GM19328 (cell line): ENCODE measurements at regions not wholly inside any gene's neighbourhood (a gene's known extent, or its start where the extent isn't known, plus 50 kb on each side); places are given as distances from the start of the nearest gene placed in this dataset.
"Not testable (repeated sequence)": the region's sequence is repeated elsewhere in the genome, so short reads cannot be mapped to it uniquely, and the experiment has no call there.

Source experiments
- ATAC-seq: cut with Tn5 transposase; IDR thresholded peaks from one replicate; pipeline ENCODE4 v1.9.1; 2021; ENCODE audit warnings: mild to moderate bottlenecking, moderate library complexity; ENCODE audit not compliant: unreplicated experiment

DNA sequence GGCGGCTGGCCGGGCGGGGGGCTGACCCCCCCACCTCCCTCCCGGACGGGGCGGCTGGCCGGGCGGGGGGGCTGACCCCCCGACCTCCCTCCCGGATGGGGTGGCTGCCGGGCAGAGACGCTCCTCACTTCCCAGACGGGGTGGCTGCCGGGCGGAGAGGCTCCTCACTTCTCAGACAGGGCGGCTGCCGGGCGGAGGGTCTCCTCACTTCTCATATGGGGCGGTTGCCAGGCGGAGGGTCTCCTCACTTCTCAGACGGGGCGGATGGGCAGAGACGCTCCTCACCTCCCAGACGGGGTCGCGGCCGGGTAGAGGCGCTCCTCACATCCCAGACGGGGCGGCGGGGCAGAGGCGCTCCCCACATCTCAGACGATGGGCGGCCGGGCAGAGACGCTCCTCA is 1025.2 kb upstream of the SEMA6A start:
- ATAC-seq = not testable (repeated sequence)

DNA sequence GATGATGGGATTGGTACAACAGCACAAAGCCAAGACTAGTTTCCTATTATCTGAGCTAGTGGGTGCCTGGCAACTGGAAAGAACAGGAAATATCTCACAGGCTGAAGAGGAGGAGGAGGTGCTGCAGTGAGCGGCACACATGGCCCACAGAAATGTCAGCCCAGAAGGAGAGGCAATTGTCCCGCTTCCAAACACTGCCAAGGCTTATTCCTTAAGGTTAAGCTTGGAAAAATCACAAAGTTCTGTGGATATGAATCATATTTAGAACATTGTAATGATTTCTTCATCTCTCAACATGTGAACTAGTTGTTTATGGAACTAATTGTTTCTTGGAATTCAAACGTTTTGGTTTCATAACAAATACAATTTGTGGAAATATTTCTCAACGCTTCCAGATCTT is 1019.5 kb upstream of the SEMA6A start:
- ATAC-seq = no peak

DNA sequence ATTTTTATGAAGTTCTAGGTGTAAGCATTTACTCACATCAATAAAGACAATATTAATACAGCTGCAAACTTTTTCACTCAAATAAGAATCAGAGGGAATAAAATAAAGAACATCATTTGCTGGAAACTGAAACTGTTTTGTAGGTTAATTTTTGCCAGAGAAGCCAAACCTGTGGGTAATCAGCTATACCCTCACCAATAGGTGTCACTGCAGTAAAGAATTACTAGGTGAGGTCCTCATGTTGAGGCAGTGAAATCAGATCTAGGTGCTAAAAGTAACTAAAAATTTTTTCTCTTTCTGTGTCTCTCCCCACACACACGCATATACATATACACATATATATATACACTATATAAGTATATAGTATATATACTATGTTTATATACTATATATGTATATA is 1016.3 kb upstream of the SEMA6A start:
- ATAC-seq = no peak

DNA sequence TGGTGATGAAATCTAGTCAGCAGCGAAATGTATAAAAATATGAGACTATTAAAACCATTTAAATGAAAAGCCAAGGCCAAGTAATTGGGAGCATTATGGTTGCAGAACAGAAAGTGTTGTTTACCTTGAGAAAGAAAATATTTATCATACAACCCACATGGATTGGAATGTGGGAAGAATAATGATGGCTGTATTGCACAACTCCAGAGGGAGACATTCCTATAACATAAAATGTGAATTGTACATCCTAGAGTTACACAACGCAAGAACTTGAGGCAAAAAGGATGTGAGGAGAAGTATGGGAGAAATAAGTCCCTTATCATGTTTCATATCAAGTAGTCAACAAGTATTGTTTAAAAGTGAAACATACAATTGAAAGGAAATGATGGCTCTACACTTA is 1014.0 kb upstream of the SEMA6A start:
- ATAC-seq = no peak

DNA sequence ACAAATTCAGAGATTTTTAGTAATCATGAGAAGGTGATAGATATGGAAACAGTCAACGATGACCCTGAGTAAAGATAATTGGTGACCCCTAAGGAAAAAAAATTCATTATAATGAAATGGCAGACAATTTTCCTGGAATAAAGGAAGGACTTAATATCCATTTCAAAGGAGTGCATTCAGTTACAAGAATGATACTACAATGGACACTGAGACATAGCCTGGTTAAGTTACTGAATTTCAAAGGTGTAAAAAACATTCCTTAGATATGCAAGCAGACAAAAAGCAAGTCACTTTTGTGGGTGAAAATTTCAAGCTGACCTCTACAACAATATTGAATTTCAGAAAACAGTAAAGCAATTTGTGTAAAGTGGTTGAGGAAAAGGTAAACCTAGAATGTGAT is 1012.5 kb upstream of the SEMA6A start:
- no peak for ATAC-seq

DNA sequence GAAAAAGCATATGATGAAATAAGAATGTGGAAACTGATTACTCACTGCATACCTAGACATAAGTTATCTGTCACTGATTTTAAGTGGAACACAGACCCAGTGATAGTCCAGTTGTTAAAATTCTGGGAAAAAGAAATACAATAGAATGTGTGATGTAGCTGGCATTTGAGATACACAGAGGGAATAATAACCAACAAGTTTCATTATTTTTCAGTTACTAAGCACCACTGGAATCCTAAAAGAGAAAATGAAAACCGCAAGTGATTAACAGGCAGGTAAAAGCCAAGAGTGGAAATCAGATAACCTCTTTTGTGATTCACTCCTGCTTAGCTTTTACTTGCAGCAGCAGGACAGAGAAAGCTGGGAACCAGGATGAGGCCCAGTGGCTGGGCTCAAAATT is 994.0 kb upstream of the SEMA6A start:
- no peak for ATAC-seq

DNA sequence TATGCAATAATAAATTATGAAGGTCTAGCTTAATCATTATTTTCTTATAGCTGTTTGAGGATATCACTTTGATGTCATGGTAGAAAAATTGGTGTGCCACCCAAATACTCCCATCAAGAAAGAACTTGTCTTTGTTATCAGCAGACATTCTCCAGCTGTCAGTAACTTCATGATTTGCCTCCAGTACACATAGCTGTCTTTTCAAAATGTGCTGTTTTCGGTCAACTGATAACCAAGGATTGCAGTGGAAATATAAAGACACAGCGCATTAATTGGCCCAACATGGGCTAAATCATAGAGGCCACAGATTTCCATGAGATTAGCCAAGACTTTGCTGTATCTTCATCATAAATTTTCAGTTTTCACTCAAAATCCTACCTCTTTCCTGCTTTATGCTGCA is 993.5 kb upstream of the SEMA6A start:
- ATAC-seq = no peak

DNA sequence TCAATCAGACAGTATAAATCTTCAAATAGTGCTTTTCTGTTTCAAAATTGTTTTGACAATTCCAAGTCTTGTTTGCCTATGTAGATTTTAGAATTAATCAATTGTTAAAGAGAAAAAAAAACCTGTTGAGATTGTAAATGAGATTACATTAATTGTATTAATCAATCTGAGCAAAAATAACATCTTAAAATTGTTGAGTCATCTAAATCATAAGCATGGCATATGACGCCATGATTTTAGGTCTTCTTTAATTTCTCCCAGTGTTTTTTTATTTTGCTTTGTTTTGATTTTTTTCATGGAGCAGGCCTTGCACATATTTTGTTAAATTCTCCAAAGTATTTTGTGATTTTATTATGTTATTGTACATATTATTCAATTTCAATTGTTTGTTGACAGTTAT is 988.0 kb upstream of the SEMA6A start:
- ATAC-seq = no peak

DNA sequence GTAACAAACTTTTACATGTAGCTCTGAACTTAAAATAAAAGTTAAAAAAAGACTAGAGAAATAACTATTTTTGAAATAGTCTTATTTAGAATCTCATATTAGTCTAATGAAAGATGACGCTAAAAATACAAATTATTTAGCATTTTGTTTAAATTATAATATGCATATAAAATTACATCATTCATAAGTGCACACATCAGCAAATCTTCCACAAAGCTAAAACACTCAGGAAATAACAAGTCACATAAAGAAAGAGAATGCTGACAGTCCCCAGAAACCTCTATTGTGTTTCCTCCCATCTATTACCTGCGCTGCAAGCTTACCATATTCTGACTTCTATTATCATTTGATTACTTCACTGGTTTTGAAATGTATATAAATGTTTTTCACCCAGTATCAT is 986.9 kb upstream of the SEMA6A start:
- no peak for ATAC-seq

DNA sequence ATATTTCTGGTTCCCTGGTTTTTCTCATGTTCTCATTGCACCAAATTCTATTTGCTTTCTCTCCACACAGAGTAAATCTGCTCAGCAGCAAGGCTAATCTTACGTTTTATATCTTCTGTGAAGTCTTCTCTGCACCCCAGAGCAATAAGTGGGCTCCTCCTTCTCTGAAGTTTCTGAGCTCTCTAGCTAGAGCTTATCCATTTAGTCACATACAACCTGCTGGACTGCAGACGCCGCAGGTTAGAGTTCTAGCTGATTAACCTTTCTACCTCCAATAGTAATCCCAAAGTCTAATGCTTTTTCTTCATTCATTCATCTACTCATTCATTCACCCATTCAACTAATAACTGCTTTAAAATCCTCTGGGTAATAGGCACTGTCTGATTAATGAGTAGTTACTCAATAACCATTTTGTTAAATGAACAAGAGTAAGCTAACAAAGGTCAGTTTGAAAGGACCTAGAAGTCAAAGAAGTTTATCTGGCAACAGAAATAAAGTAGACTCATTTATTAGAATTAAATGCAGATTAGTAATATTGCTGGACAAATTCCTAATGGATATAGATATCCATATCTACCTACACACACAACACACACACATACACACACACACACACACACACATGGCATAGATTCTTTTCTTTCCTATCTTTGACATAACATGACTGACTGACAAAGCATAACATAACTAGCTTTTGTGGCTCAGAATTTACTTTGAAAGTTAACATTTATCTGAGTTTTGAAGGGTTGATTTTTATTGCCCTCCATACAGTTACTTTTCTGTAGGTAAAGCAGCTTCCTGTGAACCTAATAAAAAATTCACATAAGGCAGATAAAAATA is 984.6 kb upstream of the SEMA6A start:
- ATAC-seq = no peak

DNA sequence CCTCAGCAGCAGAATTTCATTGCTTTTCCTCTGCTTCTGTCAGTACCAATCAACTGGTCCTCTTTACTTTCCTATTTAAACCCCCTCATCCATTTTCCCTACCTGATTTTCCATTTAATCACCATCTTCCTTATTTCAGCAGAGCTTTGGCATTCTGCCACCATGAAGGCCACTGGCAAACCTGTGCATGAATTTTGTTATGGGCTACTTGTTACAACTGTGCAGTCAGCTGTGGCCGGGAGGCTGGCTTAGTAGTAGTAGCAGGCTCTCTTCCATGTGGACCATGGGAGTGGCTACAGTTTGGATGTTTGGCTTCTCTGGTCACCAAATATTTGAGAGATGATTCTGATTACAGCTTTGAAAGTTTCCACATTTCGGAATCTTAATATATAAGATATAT is 976.6 kb upstream of the SEMA6A start:
- no peak for ATAC-seq

DNA sequence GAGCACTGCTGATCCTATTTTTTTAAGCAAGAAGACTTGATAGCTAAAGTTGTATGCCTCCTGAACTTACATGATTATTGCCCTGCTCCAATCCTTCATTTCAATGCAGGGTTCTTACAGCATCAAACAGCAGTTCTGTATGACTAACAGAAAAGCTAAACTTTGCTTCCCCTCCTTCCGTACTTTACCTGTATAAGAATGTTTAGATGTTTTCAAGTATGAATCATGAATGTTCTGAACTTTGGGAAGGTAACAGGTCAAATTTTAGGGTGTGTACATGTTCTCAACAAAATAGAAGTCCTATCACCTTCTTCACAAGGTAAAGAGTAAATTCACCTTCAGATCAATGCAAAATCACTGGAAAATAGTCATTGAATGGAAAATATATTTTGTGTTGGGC is 972.6 kb upstream of the SEMA6A start:
- ATAC-seq = no peak

DNA sequence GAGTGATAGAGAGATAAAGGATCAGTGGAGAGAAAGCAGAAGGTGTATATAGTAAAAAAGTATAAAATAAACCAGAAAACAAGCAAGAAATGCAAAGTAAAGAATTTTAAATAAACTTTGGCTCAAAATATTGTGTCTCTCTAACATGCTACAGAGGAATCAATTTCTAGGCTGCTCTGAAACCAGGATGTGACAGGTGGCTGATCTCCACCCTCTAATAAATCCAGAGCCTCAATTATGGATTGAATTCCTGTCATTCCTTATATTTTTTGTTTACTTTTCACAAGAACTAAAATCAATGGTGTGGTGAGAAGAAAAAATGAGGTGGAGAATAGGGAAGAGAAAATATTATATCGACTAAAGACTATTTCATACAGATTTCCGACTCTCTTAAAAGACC is 965.1 kb upstream of the SEMA6A start:
- no peak for ATAC-seq

DNA sequence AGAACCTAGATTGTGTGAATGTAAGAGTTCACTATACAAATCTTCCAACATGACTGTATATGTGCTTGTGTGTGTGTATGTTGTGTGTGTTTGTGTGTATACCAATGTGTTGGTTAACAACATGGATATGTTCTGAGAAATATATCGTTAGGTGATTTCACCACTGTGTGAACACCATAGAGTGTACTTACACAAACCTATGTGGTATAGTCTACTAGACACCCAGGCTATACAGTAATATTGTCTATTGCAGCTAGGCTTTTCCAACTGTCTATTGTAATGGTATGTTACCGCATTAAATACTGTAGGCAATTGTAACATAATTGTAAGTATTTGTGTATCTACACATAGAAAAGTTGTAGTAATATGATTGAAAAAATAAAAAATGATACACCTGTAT is 959.2 kb upstream of the SEMA6A start:
- no peak for ATAC-seq

DNA sequence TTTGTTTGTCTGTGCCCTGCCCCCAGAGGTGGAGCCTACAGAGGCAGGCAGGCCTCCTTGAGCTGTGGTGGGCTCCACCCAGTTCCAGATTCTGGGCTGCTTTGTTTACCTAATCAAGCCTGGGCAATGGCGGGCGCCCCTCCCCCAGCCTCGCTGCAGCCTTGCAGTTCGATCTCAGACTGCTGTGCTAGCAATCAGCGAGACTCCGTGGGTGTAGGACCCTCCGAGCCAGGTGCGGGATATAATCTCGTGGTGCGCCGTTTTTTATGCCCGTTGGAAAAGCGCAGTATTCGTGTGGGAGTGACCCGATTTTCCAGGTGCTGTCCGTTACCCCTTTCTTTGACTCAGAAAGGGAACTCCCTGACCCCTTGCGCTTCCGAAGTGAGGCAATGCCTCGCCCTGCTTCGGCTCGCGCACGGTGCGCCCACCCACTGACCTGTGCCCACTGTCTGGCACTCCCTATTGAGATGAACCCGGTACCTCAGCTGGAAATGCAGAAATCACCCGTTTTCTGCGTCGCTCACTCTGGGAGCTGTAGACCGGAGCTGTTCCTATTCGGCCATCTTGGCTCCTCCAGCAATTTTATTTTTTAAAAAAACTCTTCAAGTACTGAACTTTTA is 958.5 kb upstream of the SEMA6A start:
- ATAC-seq = not testable (repeated sequence)

DNA sequence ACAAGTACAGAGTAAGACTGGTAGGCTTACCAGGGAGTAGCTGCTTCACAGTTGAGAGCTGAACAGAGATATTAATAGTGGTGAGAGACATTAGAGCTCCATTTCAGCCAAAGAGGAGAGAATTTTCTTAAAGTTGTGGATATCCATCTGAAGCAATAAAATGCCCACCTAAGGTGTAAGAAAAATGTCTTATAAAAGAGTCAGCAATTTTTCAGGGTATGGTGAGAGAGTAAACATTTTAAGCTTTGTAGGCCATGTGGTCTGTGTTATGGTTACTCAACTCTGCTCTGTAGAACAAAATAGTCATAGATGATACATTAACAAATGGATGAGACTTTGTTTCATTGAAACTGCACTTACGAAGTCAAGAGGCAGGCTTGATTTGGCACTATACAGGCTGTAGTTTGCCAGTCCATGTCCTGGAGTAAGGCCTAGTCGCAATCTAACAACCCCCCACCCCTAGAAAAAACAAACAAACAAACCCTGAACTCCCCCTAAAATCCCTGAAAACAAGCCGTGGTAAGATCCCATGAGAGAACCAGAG is 945.4 kb upstream of the SEMA6A start:
- no peak for ATAC-seq

DNA sequence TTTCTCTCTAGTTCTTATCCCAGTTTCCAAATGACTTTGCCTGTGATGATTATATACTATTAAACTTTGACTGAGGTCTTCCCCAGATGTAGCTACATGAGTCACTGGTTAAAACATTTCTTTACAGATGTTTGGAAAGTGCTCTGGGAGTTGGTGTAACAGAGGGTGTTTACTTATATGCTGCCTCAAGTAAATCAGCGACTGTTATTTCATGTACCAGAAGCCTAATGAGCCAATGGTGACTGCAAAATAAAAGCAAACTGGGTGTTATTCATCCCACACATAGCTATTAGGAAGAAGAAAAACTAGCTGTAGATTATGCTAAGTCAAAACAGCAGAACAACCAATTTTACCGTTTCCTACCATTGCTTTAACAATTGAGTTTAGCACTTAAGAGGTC is 929.7 kb upstream of the SEMA6A start:
- ATAC-seq = no peak

DNA sequence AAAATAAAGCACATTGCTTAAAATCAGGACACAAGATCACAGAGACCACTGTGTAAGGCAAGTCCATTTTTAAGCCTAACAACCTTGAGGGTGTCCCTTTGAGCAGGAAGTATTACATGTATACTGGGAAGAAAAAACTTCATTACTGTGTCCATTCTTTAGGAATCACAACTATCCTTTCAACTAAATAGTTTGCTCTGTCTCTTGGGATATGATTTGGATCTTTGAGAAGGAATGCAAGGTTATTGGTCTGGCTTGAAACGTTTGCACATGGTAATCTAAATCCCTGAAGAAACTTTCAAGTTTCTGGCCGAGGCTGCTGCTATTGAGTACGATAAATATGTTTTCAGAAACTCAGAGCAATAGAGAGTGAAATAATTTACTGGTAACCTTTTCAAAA is 923.0 kb upstream of the SEMA6A start:
- ATAC-seq = no peak

DNA sequence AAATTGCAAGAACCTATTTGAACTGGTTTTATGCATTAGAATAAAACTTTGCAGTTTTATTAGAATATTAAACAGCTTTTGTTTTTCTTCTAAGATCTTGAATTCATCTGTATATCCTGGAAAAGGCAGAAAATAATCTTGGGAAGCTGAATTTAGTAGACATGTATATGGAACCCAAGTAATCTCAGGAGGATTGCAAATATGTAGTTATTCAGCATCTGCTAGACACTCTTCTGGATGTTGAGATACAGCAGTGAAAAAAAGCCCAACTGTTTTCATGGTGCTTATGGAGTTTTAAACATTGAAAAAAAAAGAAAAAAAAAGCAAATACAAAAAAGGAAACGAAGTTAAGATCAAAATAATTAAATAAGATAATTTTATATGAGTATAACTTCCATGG is 922.2 kb upstream of the SEMA6A start:
- no peak for ATAC-seq

DNA sequence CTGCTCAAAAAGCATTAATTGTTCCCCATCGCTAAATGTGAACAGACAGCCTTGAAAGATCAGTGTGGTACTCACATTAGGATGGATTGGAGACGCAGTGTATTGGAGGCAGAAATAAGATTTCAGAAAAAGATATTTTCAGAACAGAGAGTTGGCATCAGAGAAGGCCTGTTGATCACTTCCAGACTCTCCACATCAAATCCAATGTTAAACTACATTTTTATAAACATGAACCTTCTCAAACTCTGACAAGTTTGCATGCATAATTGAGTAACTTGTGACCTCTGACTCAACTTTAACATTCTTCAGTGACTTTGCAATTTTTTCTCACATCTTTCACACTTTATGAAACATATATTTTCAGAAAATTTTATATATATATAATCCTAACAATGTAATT is 919.6 kb upstream of the SEMA6A start:
- ATAC-seq = no peak

DNA sequence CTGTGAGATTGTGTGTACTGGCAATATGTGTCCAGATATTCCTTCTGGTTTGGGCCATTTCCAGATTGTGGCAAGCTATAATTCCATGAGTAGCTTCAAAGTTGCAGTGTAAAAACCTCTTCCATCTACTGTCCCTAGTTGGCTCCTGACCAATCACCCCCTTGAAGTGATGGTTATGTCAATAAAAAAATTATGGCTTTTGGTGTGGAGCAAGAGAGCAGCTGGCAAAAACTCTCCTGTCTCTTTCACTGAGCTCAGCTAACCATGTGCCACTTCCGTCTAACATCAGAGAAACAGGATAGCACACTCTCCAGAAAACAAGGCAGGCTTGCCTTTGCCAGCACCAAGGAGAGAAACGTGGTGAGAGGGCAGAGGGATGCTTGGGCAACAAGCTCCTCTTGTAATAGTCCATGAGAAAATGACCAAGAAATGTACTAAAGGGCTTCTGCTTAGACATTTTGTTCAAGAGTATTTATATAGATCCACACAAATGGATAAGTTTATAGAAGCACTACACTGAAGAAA is 914.4 kb upstream of the SEMA6A start:
- no peak for ATAC-seq

DNA sequence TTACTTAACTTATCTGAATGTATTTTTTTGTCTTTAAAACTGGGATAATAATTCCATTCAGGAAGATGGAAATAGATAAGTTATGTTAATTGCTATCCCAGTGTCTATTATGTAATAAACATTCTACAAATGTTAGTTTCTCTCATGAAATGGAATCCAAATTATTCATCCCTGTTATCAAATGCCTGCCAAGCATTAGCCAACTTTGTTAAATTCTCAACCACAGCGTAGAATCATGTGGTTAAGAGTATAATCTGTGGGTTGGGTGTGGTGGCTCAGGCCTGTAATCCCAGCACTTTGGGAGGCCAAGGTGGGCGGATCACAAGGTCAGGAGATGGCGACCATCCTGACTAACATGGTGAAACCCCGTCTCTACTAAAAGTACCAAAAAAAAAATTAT is 912.9 kb upstream of the SEMA6A start:
- no peak for ATAC-seq
